ENCODE measurements at regions not wholly inside any gene's neighbourhood (a gene's known extent, or its start where the extent isn't known, plus 50 kb on each side); places are given as distances from the start of the nearest gene placed in this dataset.

DNA sequence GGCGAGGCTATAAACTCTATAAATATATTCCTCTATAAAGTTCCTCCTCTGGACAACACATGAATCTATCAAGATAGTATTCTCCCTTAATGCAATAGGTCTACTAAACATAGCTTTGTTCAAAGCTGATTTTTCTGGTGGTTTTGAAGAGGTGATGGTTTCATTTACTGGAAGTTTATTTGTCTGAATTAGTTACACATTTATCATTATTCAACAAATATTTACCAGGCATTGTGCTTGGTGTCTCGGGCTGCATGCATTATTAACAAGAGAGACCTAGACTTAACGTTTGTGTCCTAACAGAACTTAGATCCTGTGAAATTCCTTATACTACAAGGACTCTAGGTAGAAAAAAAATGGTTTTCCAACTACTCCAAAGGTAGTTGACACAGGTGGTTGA lies 511.4 kb upstream of the B3GALT2 start:
- TF ChIP-seq, protein P1, sequence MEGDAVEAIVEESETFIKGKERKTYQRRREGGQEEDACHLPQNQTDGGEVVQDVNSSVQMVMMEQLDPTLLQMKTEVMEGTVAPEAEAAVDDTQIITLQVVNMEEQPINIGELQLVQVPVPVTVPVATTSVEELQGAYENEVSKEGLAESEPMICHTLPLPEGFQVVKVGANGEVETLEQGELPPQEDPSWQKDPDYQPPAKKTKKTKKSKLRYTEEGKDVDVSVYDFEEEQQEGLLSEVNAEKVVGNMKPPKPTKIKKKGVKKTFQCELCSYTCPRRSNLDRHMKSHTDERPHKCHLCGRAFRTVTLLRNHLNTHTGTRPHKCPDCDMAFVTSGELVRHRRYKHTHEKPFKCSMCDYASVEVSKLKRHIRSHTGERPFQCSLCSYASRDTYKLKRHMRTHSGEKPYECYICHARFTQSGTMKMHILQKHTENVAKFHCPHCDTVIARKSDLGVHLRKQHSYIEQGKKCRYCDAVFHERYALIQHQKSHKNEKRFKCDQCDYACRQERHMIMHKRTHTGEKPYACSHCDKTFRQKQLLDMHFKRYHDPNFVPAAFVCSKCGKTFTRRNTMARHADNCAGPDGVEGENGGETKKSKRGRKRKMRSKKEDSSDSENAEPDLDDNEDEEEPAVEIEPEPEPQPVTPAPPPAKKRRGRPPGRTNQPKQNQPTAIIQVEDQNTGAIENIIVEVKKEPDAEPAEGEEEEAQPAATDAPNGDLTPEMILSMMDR (IDR thresholded peaks at IDR 0.05; ENCODE audit: poor library complexity) = no peak
- TF ChIP-seq EZH2 (IDR thresholded peaks at IDR 0.05; ENCODE audit: borderline replicate concordance) = no peak
